Endothelial cell of umbilical vein (primary cell): ENCODE measurements at regions not wholly inside any gene's neighbourhood (a gene's known extent, or its start where the extent isn't known, plus 50 kb on each side); places are given as distances from the start of the nearest gene placed in this dataset.

Source experiments
- BruUV-seq: library from RNA; stranded (reverse); fragments of 400-500 nt; replicated peaks from 2 replicates; lab custom pipeline; 2021; lab: Mats Ljungman, UMichigan
- CTCF ChIA-PET: fragments of 300-600, 350-600 bp; sonication (Branson Sonifier 250); formaldehyde crosslinking; loops from one replicate; lab custom pipeline; 2021; ENCODE audit warnings: antibody characterized with exemption, inconsistent platforms; lab: Charles Lee
- POLR2A ChIA-PET: fragments of 300-600, 350-600 bp; sonication (Branson Sonifier 250); formaldehyde crosslinking; loops from one replicate; lab custom pipeline; 2021; ENCODE audit warnings: antibody characterized with exemption, inconsistent platforms; lab: Charles Lee
- DNase-seq: peaks from one replicate; pipeline ENCODE4 v3.0.0-alpha.2; 2011; ENCODE audit warnings: low read depth, low spot score
- FAIRE-seq: peaks from 2 replicates; lab custom pipeline; 2011; peaks lifted over from hg19 to GRCh38; lab: Jason Lieb, UNC
- H2AFZ ChIP-seq: 2 replicates; pipeline ENCODE4 v1.6.0; 2012; ENCODE audit warnings: low read depth, low read length, control low read depth, inconsistent platforms
- H3K27ac ChIP-seq: 2 replicates; pipeline ENCODE4 v1.5.1; 2011; ENCODE audit warnings: low read depth, mild to moderate bottlenecking, control low read depth, low read length, moderate library complexity; ENCODE audit not compliant: insufficient read depth
- H3K27me3 ChIP-seq, 2 experiments: 2 replicates each; pipeline versions ENCODE4 v1.6.0 to v1.6.1; 2011; ENCODE audit warnings: low read length in 2 of 2, mixed read lengths in 1 of 2; ENCODE audit not compliant: control insufficient read depth in 2 of 2, insufficient read depth in 2 of 2
- H3K36me3 ChIP-seq, 2 experiments: 2 replicates in 1 of 2; 3 replicates in 1 of 2; pipeline ENCODE4 v1.5.1; 2011; ENCODE audit warnings: low read length in 2 of 2, mild to moderate bottlenecking in 1 of 2, moderate library complexity in 1 of 2; ENCODE audit not compliant: control insufficient read depth in 2 of 2, insufficient read depth in 2 of 2; ENCODE audit errors: extremely low read depth in 1 of 2
- H3K4me1 ChIP-seq: 3 replicates; pipeline ENCODE4 v1.5.1; 2011; ENCODE audit warnings: mild to moderate bottlenecking, low read length; ENCODE audit not compliant: control insufficient read depth, insufficient read depth; ENCODE audit errors: extremely low read depth
- H3K4me2 ChIP-seq: 2 replicates; pipeline ENCODE4 v1.6.1; 2011; ENCODE audit warnings: low read length, control low read depth, mixed read lengths; ENCODE audit not compliant: insufficient read depth
- H3K4me3 ChIP-seq, 3 experiments: fragments of 200-600 bp in 1 of 3; sonication (generic), shearing (Covaris generic) in 1 of 3; replicated peaks in 1 of 3; 2 replicates each; pipeline ENCODE4 v1.5.1; 2011 to 2016; ENCODE audit warnings: control low read depth in 3 of 3, low read length in 3 of 3, mild to moderate bottlenecking in 2 of 3, inconsistent platforms in 1 of 3, low read depth in 1 of 3, moderate library complexity in 1 of 3; ENCODE audit not compliant: insufficient read depth in 1 of 3
- H3K79me2 ChIP-seq: 2 replicates; pipeline ENCODE4 v1.6.0; 2012; ENCODE audit warnings: low read length, inconsistent platforms; ENCODE audit not compliant: control insufficient read depth, insufficient read depth
- H3K9ac ChIP-seq: replicated peaks from 2 replicates; pipeline ENCODE3; 2011; ENCODE audit warnings: low read length, control low read depth; ENCODE audit not compliant: insufficient read depth; ENCODE audit errors: extremely low read depth
- H3K9me1 ChIP-seq: replicated peaks from 3 replicates; pipeline ENCODE4 v1.6.0; 2011; ENCODE audit warnings: mild to moderate bottlenecking, low read length; ENCODE audit not compliant: control insufficient read depth, insufficient read depth; ENCODE audit errors: extremely low read depth
- H3K9me3 ChIP-seq: replicated peaks from 2 replicates; pipeline ENCODE4 v1.5.1; 2012; ENCODE audit warnings: low read length, inconsistent platforms; ENCODE audit not compliant: control insufficient read depth, insufficient read depth
- H4K20me1 ChIP-seq: replicated peaks from 2 replicates; pipeline ENCODE3; 2011; ENCODE audit warnings: mild to moderate bottlenecking, low read length; ENCODE audit not compliant: control insufficient read depth, insufficient read depth; ENCODE audit errors: extremely low read depth
- EZH2 ChIP-seq: IDR thresholded peaks from 2 replicates; pipeline ENCODE4 v1.6.1; 2012; ENCODE audit warnings: borderline replicate concordance, low read depth, mild to moderate bottlenecking, moderate library complexity, low read length, inconsistent platforms; ENCODE audit not compliant: severe bottlenecking
- FOS ChIP-seq: IDR thresholded peaks from 2 replicates; pipeline ENCODE4 v1.6.1; 2011; ENCODE audit warnings: mild to moderate bottlenecking, low read length, moderate library complexity, borderline replicate concordance; ENCODE audit not compliant: insufficient read depth
- GATA2 ChIP-seq: IDR thresholded peaks from 2 replicates; pipeline ENCODE4 v1.7.0; 2011; ENCODE audit warnings: low read depth, mild to moderate bottlenecking, moderate library complexity, mixed read lengths, low read length; ENCODE audit not compliant: insufficient read length, insufficient read depth
- JUN ChIP-seq: IDR thresholded peaks from 2 replicates; pipeline ENCODE4 v1.6.1; 2011; ENCODE audit warnings: borderline replicate concordance, low read depth; ENCODE audit not compliant: insufficient read length, insufficient read depth
- MYC ChIP-seq: IDR thresholded peaks from one replicate; pipeline ENCODE4 v1.6.1; 2011; ENCODE audit warnings: mild to moderate bottlenecking, low read depth, low read length
- POLR2A ChIP-seq: IDR thresholded peaks from 2 replicates; pipeline ENCODE4 v1.6.1; 2012; ENCODE audit warnings: low read depth, mild to moderate bottlenecking, control low read depth, low read length
- POLR2AphosphoS5 ChIP-seq: IDR thresholded peaks from 2 replicates; pipeline ENCODE4 v1.6.1; 2012; ENCODE audit warnings: low read depth, mild to moderate bottlenecking, control low read depth, low read length, moderate library complexity; ENCODE audit not compliant: insufficient read depth
- dilution Hi-C: fragments of 300-500 bp; cut with MboI; formaldehyde crosslinking; loops from one replicate; pipeline ENCODE4 v1.15.0; 2019; ENCODE audit warnings: low sequenced_read_pairs; ENCODE audit not compliant: extremely low pct_ligation_motif_present
- intact Hi-C: fragments of 100-400 bp; cut with micrococcal nuclease; formaldehyde crosslinking; loops from one replicate; pipeline ENCODE4 v1.10.0; 2022
- TF ChIP-seq, protein P1 (sequence below), 2 donors: IDR thresholded peaks; 1 replicate in 1 of 2; 2 replicates in 1 of 2; pipeline ENCODE4 v1.5.1; 2011; ENCODE audit warnings: low read length in 2 of 2, mild to moderate bottlenecking in 2 of 2, moderate library complexity in 2 of 2, control low read depth in 1 of 2, inconsistent platforms in 1 of 2, low read depth in 1 of 2; ENCODE audit not compliant: insufficient read depth in 1 of 2; ENCODE audit errors: extremely low read depth in 1 of 2
- TF ChIP-seq, protein P2 (sequence below): IDR thresholded peaks from 2 replicates; pipeline ENCODE4 v1.6.1; 2011; ENCODE audit not compliant: insufficient read depth, insufficient read length

DNA sequence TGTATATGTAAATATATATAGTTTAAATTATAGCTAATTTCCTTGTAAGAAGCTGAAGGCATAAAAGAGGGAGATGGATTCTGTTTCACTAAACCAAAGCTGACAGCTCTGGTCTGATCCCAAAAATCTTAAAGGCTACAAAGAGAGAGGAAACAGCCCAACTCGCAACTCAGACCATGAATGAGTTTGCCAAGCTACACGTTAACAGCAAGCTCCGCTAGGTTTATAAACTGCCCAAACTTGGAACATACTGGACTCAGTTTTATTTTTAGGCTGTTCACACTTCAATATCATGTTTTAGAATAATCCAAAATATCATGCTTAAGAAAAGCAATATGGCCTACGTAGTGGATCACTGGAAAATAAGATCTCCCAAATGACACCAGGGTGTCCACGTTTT, 318.3 kb upstream of the RPS23 start:
- ChIA-PET POLR2A (no interaction called here), CTCF (interaction anchor here (0.6 to 1.5 kb wide), 3 partner anchors 9 to 946 kb away, joined by 3 read pairs; no protein-coding TSS in a partner anchor)
- no peak for TF ChIP-seq POLR2AphosphoS5
- TF ChIP-seq GATA2 = no peak
- TF ChIP-seq, protein P1, sequence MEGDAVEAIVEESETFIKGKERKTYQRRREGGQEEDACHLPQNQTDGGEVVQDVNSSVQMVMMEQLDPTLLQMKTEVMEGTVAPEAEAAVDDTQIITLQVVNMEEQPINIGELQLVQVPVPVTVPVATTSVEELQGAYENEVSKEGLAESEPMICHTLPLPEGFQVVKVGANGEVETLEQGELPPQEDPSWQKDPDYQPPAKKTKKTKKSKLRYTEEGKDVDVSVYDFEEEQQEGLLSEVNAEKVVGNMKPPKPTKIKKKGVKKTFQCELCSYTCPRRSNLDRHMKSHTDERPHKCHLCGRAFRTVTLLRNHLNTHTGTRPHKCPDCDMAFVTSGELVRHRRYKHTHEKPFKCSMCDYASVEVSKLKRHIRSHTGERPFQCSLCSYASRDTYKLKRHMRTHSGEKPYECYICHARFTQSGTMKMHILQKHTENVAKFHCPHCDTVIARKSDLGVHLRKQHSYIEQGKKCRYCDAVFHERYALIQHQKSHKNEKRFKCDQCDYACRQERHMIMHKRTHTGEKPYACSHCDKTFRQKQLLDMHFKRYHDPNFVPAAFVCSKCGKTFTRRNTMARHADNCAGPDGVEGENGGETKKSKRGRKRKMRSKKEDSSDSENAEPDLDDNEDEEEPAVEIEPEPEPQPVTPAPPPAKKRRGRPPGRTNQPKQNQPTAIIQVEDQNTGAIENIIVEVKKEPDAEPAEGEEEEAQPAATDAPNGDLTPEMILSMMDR (IDR thresholded peaks at IDR 0.05; ENCODE audit: extremely low read depth in 1 of 2, insufficient read depth in 1 of 2, low read depth in 1 of 2, low read length in 2 of 2) = no peak
- TF ChIP-seq POLR2A = no peak
- no peak for TF ChIP-seq FOS
- Histone ChIP-seq H3K4me2 (no peak overlapping the region), H2AFZ (no peak overlapping the region), H3K9me1 (no peaks in the 10 kb centered on the region), H3K9ac (no peak overlapping the region), H3K79me2 (no peaks in the 10 kb centered on the region), H3K4me1 (no peaks in the 10 kb centered on the region), H4K20me1 (no peaks in the 10 kb centered on the region), H3K27ac (no peak overlapping the region), H3K4me3 (no peak overlapping the region), H3K27me3 (peaks cover 0 to 3% of the 10 kb centered on the region in 2 experiments), H3K9me3 (no peaks in the 10 kb centered on the region), H3K36me3 (no peaks in the 10 kb centered on the region)
- dilution Hi-C loops (no loop called here), intact Hi-C loops (no loop called here)
- DNase-seq (no peak), FAIRE-seq (no peak)
- BruUV-seq = no TSS peak

GRCh38 chr5:82595113-82595512, 317.0 kb upstream of the RPS23 start:
- no peak for FAIRE-seq
- H3K36me3 ChIP-seq = no peaks in the 10 kb centered on the region

More at GRCh38 chr5:82595113-82595512, 317.0 kb upstream of the RPS23 start:
- intact Hi-C loops = no loop called here
- no peak overlapping the region for H3K9ac ChIP-seq
- H3K4me1 ChIP-seq = no peaks in the 10 kb centered on the region
- no peak overlapping the region for H3K27ac ChIP-seq
- dilution Hi-C loops = no loop called here
- BruUV-seq = no TSS peak
- no peak overlapping the region for H2AFZ ChIP-seq
- ChIA-PET POLR2A (no interaction called here), CTCF (no interaction called here)
- DNase-seq = no peak
- TF ChIP-seq, protein P1 (IDR thresholded peaks at IDR 0.05; ENCODE audit: extremely low read depth in 1 of 2, insufficient read depth in 1 of 2, low read depth in 1 of 2, low read length in 2 of 2) = no peak
- TF ChIP-seq MYC (no peak), POLR2AphosphoS5 (no peak), EZH2 (no peak), POLR2A (no peak), JUN (no peak), GATA2 (no peak), FOS (no peak)
- TF ChIP-seq, protein P2, sequence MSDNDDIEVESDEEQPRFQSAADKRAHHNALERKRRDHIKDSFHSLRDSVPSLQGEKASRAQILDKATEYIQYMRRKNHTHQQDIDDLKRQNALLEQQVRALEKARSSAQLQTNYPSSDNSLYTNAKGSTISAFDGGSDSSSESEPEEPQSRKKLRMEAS = no peak
- no peaks in the 10 kb centered on the region for H3K9me1 ChIP-seq
- H3K27me3 ChIP-seq = peaks cover 0 to 2% of the 10 kb centered on the region in 2 experiments
- no peaks in the 10 kb centered on the region for H4K20me1 ChIP-seq
- no peaks in the 10 kb centered on the region for H3K9me3 ChIP-seq
- H3K4me2 ChIP-seq = no peak overlapping the region
- no peaks in the 10 kb centered on the region for H3K79me2 ChIP-seq
- no peak overlapping the region for H3K4me3 ChIP-seq
